Right forelimb (tissue), 1 donor: ENCODE measurements at regions not wholly inside any gene's neighbourhood (a gene's known extent, or its start where the extent isn't known, plus 50 kb on each side); places are given as distances from the start of the nearest gene placed in this dataset.

Source experiments
- DNase-seq: peaks from one replicate; pipeline ENCODE4 v3.0.0-alpha.2; 2018

DNA sequence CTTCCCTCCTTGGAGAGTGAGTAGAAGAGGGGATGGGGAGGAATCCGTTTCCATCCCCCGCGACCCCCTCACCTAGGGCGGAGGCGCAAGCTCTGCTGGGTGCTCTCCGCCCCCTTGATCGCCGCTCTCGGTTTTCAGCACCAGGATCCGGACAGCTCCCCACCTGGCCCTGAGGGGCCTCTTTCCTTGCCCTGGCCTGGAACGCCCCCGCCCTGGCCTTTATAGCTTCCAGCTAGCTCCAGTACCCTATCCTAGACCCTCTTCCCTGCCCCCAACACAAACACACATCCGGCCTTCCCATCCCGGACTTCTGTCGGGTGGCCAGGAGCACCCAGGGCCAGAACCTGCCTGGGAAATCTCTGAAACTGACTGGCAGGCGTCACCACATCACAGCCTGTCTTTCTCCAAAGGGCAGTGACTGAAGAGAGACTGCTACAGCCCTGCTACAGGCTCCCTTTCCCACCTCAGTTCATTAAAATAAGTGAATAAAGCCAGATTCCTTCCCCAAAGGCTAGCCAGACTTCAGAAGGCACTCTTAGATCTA is 72.3 kb upstream of the LEP start:
- peak; percentile 78 for DNase-seq

GRCh38 chr7:128170461-128170860 is 70.6 kb upstream of the LEP start:
- DNase-seq, result no peak

DNA sequence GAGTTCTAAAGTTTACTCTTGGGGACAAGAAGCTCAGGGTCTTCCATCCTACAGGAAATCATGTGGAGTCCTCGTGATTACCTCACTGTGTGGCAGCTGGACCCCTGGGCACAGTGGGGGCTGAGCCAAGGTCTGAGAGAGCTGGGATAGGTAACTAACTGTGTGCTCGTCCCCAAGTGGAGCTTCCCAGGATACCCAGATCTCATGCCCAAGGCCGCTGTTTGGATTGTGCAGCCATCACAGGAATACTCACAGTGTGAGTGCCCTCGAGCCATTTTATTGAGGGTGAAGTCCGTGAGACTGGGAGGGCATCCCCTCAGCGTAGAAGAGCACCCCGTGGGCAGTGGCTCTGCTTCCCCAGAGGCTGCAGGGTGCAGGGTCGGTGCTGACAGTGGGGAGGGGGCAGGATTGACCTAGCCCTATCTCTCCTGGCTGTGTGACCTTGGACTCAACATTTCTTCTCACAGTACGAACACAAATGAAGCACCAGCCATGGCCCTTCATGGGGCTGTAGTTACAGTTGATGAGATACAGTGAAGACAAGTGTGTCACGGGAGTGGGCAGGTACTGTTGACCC is 69.6 kb upstream of the LEP start:
- DNase-seq, result no peak

DNA sequence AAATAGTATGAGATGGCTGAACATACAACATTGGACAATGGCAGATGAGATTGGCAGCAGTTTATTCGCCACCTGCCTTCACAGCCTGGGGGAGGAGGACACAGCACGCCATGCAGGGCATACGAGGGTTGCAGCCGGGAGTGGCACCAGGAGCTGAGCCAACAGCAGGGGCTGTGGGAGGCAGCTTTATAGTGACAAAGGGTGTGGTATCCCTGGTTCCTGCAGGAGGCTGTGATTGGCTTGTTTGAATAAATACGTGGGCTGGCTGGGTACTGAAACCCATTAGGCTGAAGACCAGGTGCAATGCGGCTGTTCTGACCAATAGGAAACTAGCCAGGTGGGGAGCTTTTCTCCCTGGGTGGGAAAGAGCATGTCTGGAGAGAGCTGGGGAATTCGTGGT is 68.9 kb upstream of the LEP start:
- DNase-seq, result no peak

GRCh38 chr7:128172963-128173362 is 68.1 kb upstream of the LEP start:
- no peak for DNase-seq

- DNase-seq, result no peak
Observed at GRCh38 chr7:128174386-128174785, 66.7 kb upstream of the LEP start.

DNA sequence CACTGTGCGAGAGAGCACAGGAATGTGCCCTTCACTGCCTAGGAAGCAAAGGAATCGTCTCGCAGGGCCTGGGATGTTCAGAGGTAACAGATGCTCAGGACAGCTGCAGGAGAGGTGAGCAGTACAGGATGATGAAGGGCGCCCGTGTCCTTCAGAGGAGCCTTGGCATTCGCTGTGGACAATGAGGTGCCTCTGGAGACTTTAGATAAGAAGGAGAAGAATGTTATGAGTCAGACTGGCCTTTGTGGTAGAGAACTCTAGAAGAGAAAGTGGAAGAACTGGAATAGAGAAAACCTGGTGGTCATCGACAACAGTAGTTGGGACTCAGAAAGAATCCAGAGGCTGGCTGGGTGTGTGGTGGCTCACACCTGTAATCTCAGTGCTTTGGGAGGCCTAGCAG is 64.4 kb upstream of the LEP start:
- no peak for DNase-seq

- no peak for DNase-seq
Observed at GRCh38 chr7:128177768-128178550, 63.1 kb upstream of the LEP start.

- no peak for DNase-seq
Observed at GRCh38 chr7:128178611-128179010, 62.5 kb upstream of the LEP start.

GRCh38 chr7:128188396-128189230 is 52.5 kb upstream of the LEP start:
- no peak for DNase-seq

DNA sequence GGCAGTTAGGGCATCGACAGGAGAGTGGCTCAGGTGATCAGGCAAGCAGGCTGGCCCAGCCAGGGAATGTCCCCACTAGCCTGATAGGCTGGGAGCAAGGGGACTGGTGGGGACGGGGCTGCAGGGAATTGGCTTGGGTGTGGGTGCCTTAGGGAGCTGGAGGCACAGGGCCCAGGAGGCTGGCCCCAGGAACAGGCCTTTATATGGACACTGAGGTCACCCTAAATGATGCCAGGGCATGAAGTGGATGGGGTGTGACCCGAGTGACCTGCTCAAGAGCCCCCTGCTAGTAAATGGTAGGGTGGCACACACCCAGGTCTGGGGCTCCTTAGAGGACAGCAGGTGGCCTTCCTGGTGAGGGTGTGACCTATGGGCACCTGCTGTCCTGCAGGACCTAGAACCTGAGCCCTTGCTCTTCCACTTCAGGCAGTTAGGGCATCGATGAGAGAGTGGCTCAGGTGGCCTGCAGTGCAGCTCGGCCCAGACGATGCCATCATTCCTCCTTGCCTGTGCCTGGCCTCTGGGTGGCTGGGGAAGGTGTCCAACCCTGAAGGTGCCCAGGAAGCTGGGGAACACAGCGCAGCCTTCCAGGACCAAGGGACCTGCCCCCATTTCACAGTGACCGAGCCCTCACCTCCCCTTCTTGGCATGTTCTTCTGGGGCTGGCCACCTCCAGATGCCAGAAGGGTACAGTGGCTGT is 51.7 kb upstream of the LEP start:
- DNase-seq, result no peak

- DNase-seq, result no peak
Observed at GRCh38 chr7:128190051-128190647, 50.9 kb upstream of the LEP start.

- no peak for DNase-seq
Observed at GRCh38 chr7:128191136-128191844, 49.8 kb upstream of the LEP start.
